GM23338 (cell line): ENCODE measurements at regions not wholly inside any gene's neighbourhood (a gene's known extent, or its start where the extent isn't known, plus 50 kb on each side); places are given as distances from the start of the nearest gene placed in this dataset.

ENCODE experiments used
- TF ChIP-seq, protein P1 (sequence below), 2 experiments: fragments of 200-600 bp in 1 of 2; sonication (generic) in 1 of 2; conservative IDR thresholded peaks; 2 replicates each; pipeline versions ENCODE4 v1.5.1 to v1.6.1; 2016 to 2017; ENCODE audit warnings: antibody characterized with exemption in 2 of 2, low read depth in 2 of 2, mild to moderate bottlenecking in 2 of 2, moderate library complexity in 1 of 2
- TF ChIP-seq, protein P2 (sequence below): IDR thresholded peaks from one replicate; pipeline ENCODE4 v1.6.1; 2018; ENCODE audit warnings: antibody characterized with exemption; ENCODE audit not compliant: unreplicated experiment

DNA sequence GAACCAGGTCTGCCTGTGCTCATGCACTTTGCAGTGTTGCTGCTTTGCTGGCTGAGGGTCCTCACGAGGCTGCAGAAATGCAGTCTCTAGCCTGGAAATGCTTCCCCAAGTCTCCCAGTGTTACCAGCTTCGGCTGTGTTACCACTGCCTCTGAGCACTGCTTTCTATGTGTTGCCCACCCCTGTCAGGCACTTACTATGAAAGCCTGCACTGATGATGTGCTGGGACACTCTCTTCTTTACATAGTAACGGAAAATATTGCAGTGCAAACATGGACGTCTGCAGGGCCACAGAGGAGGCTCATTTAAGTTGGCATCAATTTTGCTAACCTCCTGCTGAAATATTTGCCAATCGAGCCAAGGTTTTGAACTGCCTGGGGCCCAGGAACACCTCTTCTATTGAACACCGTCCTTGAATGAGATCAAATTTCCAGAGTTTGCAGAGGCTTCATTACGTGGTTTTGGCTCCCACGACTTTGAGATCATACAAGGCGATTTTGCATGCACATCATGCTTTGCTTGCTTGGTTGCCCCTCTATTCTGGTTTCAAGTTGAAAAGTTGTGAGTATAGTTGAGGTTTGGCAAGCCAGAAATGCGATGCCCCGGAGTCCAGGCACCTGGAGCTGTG is 404.7 kb upstream of the PODXL start:
- TF ChIP-seq, protein P1, sequence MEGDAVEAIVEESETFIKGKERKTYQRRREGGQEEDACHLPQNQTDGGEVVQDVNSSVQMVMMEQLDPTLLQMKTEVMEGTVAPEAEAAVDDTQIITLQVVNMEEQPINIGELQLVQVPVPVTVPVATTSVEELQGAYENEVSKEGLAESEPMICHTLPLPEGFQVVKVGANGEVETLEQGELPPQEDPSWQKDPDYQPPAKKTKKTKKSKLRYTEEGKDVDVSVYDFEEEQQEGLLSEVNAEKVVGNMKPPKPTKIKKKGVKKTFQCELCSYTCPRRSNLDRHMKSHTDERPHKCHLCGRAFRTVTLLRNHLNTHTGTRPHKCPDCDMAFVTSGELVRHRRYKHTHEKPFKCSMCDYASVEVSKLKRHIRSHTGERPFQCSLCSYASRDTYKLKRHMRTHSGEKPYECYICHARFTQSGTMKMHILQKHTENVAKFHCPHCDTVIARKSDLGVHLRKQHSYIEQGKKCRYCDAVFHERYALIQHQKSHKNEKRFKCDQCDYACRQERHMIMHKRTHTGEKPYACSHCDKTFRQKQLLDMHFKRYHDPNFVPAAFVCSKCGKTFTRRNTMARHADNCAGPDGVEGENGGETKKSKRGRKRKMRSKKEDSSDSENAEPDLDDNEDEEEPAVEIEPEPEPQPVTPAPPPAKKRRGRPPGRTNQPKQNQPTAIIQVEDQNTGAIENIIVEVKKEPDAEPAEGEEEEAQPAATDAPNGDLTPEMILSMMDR (conservative IDR thresholded peaks at IDR 0.05; ENCODE audit: low read depth in 2 of 2), result no peak
- TF ChIP-seq, protein P2, sequence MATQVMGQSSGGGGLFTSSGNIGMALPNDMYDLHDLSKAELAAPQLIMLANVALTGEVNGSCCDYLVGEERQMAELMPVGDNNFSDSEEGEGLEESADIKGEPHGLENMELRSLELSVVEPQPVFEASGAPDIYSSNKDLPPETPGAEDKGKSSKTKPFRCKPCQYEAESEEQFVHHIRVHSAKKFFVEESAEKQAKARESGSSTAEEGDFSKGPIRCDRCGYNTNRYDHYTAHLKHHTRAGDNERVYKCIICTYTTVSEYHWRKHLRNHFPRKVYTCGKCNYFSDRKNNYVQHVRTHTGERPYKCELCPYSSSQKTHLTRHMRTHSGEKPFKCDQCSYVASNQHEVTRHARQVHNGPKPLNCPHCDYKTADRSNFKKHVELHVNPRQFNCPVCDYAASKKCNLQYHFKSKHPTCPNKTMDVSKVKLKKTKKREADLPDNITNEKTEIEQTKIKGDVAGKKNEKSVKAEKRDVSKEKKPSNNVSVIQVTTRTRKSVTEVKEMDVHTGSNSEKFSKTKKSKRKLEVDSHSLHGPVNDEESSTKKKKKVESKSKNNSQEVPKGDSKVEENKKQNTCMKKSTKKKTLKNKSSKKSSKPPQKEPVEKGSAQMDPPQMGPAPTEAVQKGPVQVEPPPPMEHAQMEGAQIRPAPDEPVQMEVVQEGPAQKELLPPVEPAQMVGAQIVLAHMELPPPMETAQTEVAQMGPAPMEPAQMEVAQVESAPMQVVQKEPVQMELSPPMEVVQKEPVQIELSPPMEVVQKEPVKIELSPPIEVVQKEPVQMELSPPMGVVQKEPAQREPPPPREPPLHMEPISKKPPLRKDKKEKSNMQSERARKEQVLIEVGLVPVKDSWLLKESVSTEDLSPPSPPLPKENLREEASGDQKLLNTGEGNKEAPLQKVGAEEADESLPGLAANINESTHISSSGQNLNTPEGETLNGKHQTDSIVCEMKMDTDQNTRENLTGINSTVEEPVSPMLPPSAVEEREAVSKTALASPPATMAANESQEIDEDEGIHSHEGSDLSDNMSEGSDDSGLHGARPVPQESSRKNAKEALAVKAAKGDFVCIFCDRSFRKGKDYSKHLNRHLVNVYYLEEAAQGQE, result no peak
